ENCODE measurements at regions not wholly inside any gene's neighbourhood (a gene's known extent, or its start where the extent isn't known, plus 50 kb on each side); places are given as distances from the start of the nearest gene placed in this dataset.

DNA sequence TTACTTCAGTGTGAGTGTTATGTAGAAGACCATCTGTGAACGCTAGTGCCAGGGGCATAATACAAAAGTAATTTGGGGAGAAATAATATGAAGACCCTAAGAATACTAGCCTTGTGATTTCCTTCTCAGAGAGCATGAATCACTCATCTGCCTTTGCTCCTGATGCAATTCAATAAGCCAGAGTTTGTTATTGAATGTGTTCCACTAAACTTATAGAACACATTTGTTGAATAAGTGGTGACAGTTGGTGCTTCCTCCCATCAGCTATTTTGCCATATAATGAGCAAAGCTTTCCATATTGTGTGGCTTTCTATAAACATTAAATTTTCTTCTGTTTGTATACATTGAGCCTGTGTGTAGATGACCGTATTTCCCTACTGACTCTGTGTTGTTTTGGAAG, 136.4 kb upstream of the QRFPR start:
- no peaks in the 10 kb centered on the region for H3K36me3 ChIP-seq (replicated peaks in 1 of 2; ENCODE audit: control insufficient read depth in 1 of 2, insufficient read depth in 2 of 2, low read length in 1 of 2)
- no peak overlapping the region for H3K27ac ChIP-seq (ENCODE audit: low read depth in 2 of 2, low read length in 1 of 2)
- no peak for DNase-seq

DNA sequence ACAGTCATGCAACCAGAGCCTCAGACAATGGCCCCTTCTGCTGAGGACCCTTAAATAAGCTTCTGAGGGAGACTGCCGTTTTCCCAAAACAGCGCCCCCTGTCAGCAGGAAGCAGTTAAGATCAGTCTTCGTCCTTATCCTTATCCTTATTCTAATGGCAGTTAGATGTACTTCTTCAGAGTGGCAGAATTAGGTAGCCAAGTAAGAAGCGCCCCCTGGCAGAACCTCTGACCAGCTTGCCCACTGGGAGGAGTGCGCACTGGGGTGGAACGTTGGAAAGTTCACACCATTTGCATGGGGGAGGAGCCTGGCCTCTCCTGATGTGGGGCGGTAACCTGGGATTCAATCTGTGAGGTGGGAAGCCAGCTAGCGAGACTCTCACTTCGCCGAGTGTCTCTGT, 133.6 kb upstream of the QRFPR start:
- Histone ChIP-seq H3K9me2 (no peaks in the 10 kb centered on the region), H3F3A (replicated peaks; ENCODE audit: insufficient read depth) (no peaks in the 10 kb centered on the region), H3K9me3 (no peaks in the 10 kb centered on the region), H3K4me1 (ENCODE audit: control insufficient read depth in 1 of 2, insufficient read depth in 2 of 2, low read depth in 1 of 2, low read length in 1 of 2) (no peaks in the 10 kb centered on the region), H3K9ac (no peak overlapping the region), H3K79me2 (ENCODE audit: insufficient read depth) (no peaks in the 10 kb centered on the region), H3K27ac (ENCODE audit: low read depth in 2 of 2, low read length in 1 of 2) (no peak overlapping the region), H3K36me3 (replicated peaks in 1 of 2; ENCODE audit: control insufficient read depth in 1 of 2, insufficient read depth in 2 of 2, low read length in 1 of 2) (no peaks in the 10 kb centered on the region), H4K20me1 (ENCODE audit: insufficient read depth) (no peaks in the 10 kb centered on the region), H3K27me3 (ENCODE audit: insufficient read depth) (no peaks in the 10 kb centered on the region), H3K4me3 (ENCODE audit: low read depth in 2 of 2, low read length in 1 of 2) (no peak overlapping the region), H3K4me2 (no peak overlapping the region), H2AFZ (ENCODE audit: low read depth) (no peak overlapping the region)
- ChIA-PET CTCF (interaction anchor here (1.0 kb wide), 1 partner anchor 20 kb away, joined by 3 read pairs; no protein-coding TSS in a partner anchor), POLR2A (no interaction called here)
- 14% methylated on average over 9 of the region's 10 CpGs for WGBS (ENCODE audit: low lambda C conversion rate)
- no peak for DNase-seq
- TF ChIP-seq, protein P1, sequence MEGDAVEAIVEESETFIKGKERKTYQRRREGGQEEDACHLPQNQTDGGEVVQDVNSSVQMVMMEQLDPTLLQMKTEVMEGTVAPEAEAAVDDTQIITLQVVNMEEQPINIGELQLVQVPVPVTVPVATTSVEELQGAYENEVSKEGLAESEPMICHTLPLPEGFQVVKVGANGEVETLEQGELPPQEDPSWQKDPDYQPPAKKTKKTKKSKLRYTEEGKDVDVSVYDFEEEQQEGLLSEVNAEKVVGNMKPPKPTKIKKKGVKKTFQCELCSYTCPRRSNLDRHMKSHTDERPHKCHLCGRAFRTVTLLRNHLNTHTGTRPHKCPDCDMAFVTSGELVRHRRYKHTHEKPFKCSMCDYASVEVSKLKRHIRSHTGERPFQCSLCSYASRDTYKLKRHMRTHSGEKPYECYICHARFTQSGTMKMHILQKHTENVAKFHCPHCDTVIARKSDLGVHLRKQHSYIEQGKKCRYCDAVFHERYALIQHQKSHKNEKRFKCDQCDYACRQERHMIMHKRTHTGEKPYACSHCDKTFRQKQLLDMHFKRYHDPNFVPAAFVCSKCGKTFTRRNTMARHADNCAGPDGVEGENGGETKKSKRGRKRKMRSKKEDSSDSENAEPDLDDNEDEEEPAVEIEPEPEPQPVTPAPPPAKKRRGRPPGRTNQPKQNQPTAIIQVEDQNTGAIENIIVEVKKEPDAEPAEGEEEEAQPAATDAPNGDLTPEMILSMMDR (IDR thresholded peaks at IDR 0.05) = no peak; the same call in 1 of the 2 replicates
- TF ChIP-seq EZH2phosphoT487 (IDR thresholded peaks at IDR 0.05; ENCODE audit: borderline replicate concordance, low read depth) = no peak
- no peak for TF ChIP-seq NRF1 (IDR thresholded peaks at IDR 0.05; ENCODE audit: low read depth, low read length)
- TF ChIP-seq GABPA (IDR thresholded peaks at IDR 0.05; ENCODE audit: low read depth) = no peak
- TF ChIP-seq CHD2 (IDR thresholded peaks at IDR 0.05; ENCODE audit: low read length, partially characterized antibody) = no peak
- no peak for TF ChIP-seq TAF1 (IDR thresholded peaks at IDR 0.05; ENCODE audit: borderline replicate concordance, low read depth, low read length)
- no peak for TF ChIP-seq SMC3 (IDR thresholded peaks at IDR 0.05; ENCODE audit: low read depth, low read length)
- TF ChIP-seq, protein P2, sequence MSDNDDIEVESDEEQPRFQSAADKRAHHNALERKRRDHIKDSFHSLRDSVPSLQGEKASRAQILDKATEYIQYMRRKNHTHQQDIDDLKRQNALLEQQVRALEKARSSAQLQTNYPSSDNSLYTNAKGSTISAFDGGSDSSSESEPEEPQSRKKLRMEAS (IDR thresholded peaks at IDR 0.05; ENCODE audit: low read depth) = no peak
- no peak for TF ChIP-seq RFX5 (IDR thresholded peaks at IDR 0.05; ENCODE audit: low read length)
- no peak for TF ChIP-seq TEAD4 (IDR thresholded peaks at IDR 0.05; ENCODE audit: borderline replicate concordance, insufficient read depth)
- no peak for TF ChIP-seq YY1 (IDR thresholded peaks at IDR 0.05; ENCODE audit: low read depth)
- no peak for TF ChIP-seq MEF2A (IDR thresholded peaks at IDR 0.05; ENCODE audit: borderline replicate concordance, low read depth)
- TF ChIP-seq FOXM1 (IDR thresholded peaks at IDR 0.05; ENCODE audit: low read depth) = no peak
- no peak for TF ChIP-seq MXI1 (IDR thresholded peaks at IDR 0.05; ENCODE audit: low read depth, low read length)
- TF ChIP-seq, protein P3, sequence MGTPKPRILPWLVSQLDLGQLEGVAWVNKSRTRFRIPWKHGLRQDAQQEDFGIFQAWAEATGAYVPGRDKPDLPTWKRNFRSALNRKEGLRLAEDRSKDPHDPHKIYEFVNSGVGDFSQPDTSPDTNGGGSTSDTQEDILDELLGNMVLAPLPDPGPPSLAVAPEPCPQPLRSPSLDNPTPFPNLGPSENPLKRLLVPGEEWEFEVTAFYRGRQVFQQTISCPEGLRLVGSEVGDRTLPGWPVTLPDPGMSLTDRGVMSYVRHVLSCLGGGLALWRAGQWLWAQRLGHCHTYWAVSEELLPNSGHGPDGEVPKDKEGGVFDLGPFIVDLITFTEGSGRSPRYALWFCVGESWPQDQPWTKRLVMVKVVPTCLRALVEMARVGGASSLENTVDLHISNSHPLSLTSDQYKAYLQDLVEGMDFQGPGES (IDR thresholded peaks at IDR 0.05; ENCODE audit: low read depth, low read length) = no peak
- TF ChIP-seq NFIC (IDR thresholded peaks at IDR 0.05; ENCODE audit: borderline replicate concordance) = no peak
- no peak for TF ChIP-seq EP300 (IDR thresholded peaks at IDR 0.05; ENCODE audit: borderline replicate concordance in 1 of 2, low read depth in 1 of 2, low read length in 1 of 2)
- no peak for TF ChIP-seq TCF12 (IDR thresholded peaks at IDR 0.05)

More for the DNA sequence above, 136.4 kb upstream of the QRFPR start:
- Histone ChIP-seq H3F3A (replicated peaks; ENCODE audit: insufficient read depth) (no peaks in the 10 kb centered on the region), H3K9me2 (no peaks in the 10 kb centered on the region), H3K9ac (no peak overlapping the region), H3K27me3 (ENCODE audit: insufficient read depth) (no peaks in the 10 kb centered on the region), H3K4me1 (ENCODE audit: control insufficient read depth in 1 of 2, insufficient read depth in 2 of 2, low read depth in 1 of 2, low read length in 1 of 2) (no peaks in the 10 kb centered on the region), H3K79me2 (ENCODE audit: insufficient read depth) (no peaks in the 10 kb centered on the region), H3K4me3 (ENCODE audit: low read depth in 2 of 2, low read length in 1 of 2) (no peak overlapping the region), H3K9me3 (no peaks in the 10 kb centered on the region), H2AFZ (ENCODE audit: low read depth) (no peak overlapping the region), H4K20me1 (ENCODE audit: insufficient read depth) (no peaks in the 10 kb centered on the region), H3K4me2 (no peak overlapping the region)
- ChIA-PET CTCF (no interaction called here), POLR2A (no interaction called here)
- TF ChIP-seq RXRA (IDR thresholded peaks at IDR 0.05; ENCODE audit: borderline replicate concordance, low read depth) = no peak
- TF ChIP-seq, protein P3 (IDR thresholded peaks at IDR 0.05; ENCODE audit: low read depth, low read length) = no peak
- TF ChIP-seq, protein P4, sequence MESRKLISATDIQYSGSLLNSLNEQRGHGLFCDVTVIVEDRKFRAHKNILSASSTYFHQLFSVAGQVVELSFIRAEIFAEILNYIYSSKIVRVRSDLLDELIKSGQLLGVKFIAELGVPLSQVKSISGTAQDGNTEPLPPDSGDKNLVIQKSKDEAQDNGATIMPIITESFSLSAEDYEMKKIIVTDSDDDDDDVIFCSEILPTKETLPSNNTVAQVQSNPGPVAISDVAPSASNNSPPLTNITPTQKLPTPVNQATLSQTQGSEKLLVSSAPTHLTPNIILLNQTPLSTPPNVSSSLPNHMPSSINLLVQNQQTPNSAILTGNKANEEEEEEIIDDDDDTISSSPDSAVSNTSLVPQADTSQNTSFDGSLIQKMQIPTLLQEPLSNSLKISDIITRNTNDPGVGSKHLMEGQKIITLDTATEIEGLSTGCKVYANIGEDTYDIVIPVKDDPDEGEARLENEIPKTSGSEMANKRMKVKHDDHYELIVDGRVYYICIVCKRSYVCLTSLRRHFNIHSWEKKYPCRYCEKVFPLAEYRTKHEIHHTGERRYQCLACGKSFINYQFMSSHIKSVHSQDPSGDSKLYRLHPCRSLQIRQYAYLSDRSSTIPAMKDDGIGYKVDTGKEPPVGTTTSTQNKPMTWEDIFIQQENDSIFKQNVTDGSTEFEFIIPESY (IDR thresholded peaks at IDR 0.05; ENCODE audit: borderline replicate concordance, low read depth) = no peak
- WGBS (ENCODE audit: low lambda C conversion rate) = 0% methylated on average over 2 of the region's 2 CpGs
